Fibroblast of the conjunctiva (primary cell): ENCODE measurements at regions not wholly inside any gene's neighbourhood (a gene's known extent, or its start where the extent isn't known, plus 50 kb on each side); places are given as distances from the start of the nearest gene placed in this dataset.
A peak's percentile ranks its signal among the peaks of the same experiment; 100 is the strongest.
"Not testable (repeated sequence)": the region's sequence is repeated elsewhere in the genome, so short reads cannot be mapped to it uniquely, and the experiment has no call there.

Experiments
- DNase-seq: peaks from one replicate; pipeline ENCODE4 v3.0.0-alpha.2; 2010; ENCODE audit warnings: low read depth

GRCh38 chr12:13440844-13441243, 244.3 kb downstream of the EMP1 start:
- DNase-seq: no peak

GRCh38 chr12:13437541-13437940, 241.0 kb downstream of the EMP1 start:
- no peak for DNase-seq

GRCh38 chr12:13436696-13437391, 240.3 kb downstream of the EMP1 start:
- DNase-seq: peak; percentile 14

- no peak for DNase-seq
Measured at GRCh38 chr12:13436182-13436581, 239.7 kb downstream of the EMP1 start.

GRCh38 chr12:13435235-13435933, 238.9 kb downstream of the EMP1 start:
- DNase-seq: no peak

- no peak for DNase-seq
Measured at GRCh38 chr12:13433768-13434167, 237.2 kb downstream of the EMP1 start.

- DNase-seq: no peak
Measured at GRCh38 chr12:13431041-13431440, 234.5 kb downstream of the EMP1 start.

GRCh38 chr12:13428538-13429265, 232.2 kb downstream of the EMP1 start:
- DNase-seq: no peak

GRCh38 chr12:13425766-13426165, 229.2 kb downstream of the EMP1 start:
- DNase-seq: no peak

GRCh38 chr12:13422291-13422690, 225.8 kb downstream of the EMP1 start:
- no peak for DNase-seq

- DNase-seq: no peak
Measured at GRCh38 chr12:13417516-13417915, 221.0 kb downstream of the EMP1 start.

GRCh38 chr12:13411287-13411686, 214.8 kb downstream of the EMP1 start:
- no peak for DNase-seq

GRCh38 chr12:13405961-13406703, 209.6 kb downstream of the EMP1 start:
- DNase-seq: no peak

- no peak for DNase-seq
Measured at GRCh38 chr12:13404631-13405473, 208.3 kb downstream of the EMP1 start.

GRCh38 chr12:13404111-13404628, 207.6 kb downstream of the EMP1 start:
- no peak for DNase-seq

- not testable (repeated sequence) for DNase-seq
Measured at GRCh38 chr12:13391375-13391774, 194.8 kb downstream of the EMP1 start.

GRCh38 chr12:13390918-13391317, 194.4 kb downstream of the EMP1 start:
- no peak for DNase-seq

- DNase-seq: peak; percentile 74
Measured at GRCh38 chr12:13390381-13390861, 193.9 kb downstream of the EMP1 start.

- no peak for DNase-seq
Measured at GRCh38 chr12:13387101-13387500, 190.6 kb downstream of the EMP1 start.

- no peak for DNase-seq
Measured at GRCh38 chr12:13386323-13387039, 190.0 kb downstream of the EMP1 start.
